Activated CD4-positive, alpha-beta T cell treated with anti-CD3 and anti-CD28 coated beads, Interleukin-2, amount 50 U/mL, for 16 hours (primary cell): ENCODE measurements at regions not wholly inside any gene's neighbourhood (a gene's known extent, or its start where the extent isn't known, plus 50 kb on each side); places are given as distances from the start of the nearest gene placed in this dataset.
"Not testable (repeated sequence)": the region's sequence is repeated elsewhere in the genome, so short reads cannot be mapped to it uniquely, and the experiment has no call there.

ENCODE experiments used
- DNase-seq: peaks from one replicate; pipeline ENCODE4 v3.0.0-alpha.2; 2020

DNA sequence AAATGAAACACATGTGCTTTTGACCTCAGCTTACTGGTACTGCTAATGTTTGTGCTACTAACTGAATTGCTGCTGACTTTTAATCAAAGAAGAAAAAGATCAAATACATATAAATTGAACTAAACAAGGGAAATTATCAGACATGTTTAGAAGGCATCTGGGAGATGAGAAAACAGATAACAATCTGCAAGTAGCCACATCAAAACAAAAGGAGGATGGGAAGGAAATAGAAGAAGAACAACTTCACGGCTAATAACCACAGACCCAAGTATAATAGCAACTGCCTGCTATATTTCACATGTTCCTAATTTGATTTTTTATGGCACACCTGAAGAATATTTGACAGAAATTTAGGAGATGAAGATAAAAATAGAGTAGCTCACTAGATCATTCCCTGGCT, 542.6 kb upstream of the SYT4 start:
- no peak for DNase-seq

DNA sequence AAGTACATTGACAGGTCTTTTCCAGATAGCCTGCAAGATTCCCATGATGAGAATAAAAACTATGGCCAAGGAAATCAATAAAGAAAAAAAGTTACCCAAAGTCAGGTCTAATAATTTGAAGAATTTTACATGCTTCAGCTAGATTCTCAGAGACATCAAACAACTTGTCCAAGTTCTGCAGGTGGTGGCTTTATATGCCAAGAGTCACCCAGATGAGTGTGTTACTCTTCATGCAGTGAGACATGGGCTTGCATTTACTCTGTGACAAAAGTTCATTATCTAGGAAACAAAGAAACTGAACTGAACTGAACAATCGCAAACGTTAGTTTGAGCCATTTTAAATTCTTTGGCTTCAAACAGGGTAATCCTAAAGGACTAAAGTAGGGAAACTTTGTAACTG, 548.5 kb upstream of the SYT4 start:
- DNase-seq, result no peak

DNA sequence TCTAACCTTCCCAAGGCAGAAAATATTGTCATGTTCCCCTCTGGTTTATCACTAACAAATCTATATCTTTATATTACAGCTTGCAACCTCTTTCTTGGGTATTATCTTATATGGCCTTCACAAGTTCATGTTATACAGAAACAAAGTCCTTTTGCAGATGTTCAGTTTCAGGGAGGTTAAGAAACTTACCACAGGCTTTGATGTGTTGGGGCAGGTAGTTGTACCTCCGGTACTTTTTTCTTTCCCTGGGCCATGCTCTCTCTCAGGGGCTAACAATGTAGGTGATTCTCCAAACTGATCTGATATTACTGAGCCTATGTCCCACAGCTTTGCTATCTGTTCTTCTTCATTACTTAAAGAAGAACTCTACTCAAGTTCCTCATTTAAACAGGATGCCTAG, 548.9 kb upstream of the SYT4 start:
- no peak for DNase-seq

DNA sequence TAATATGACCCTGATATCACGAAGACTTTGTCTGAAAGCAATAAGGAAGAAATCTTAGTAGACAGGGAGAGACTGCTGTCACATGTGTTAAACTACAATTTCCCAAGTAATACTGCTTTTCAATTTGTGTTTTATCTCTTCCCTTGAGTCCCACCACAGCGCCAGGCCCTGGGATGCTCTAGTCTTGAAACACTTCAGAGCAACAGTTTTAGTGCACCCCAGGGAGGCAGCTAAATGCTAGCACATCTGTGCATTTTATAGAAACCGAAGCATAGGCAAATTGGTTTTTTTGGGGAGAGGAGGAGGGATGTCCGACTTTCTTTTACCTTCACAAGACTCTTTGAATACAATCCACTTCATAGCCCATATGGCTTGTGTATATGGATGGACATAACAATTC, 550.0 kb upstream of the SYT4 start:
- no peak for DNase-seq

DNA sequence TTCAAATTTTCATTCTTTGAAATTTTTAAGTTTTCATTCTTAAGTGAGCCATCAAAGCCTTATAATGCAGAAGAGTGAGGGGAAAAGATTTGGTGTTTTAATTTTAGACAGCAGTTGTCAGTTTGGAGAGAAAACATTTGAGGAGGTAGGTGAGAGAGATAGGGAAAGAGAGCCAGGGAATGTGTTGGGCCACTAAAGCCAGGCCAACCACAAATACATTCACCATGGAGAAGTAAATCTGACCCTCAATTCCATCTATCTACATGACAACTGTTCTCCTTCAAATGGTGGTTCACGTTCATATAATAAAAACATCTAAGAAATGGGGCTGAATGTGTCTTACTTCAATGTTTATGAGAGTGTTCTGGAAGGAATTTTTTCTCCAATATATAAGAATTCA, 553.0 kb upstream of the SYT4 start:
- DNase-seq, result no peak

GRCh38 chr18:43830947-43831346, 553.7 kb upstream of the SYT4 start:
- no peak for DNase-seq

GRCh38 chr18:43846299-43846698, 569.0 kb upstream of the SYT4 start:
- no peak for DNase-seq

GRCh38 chr18:43847164-43848091, 570.1 kb upstream of the SYT4 start:
- DNase-seq, result no peak

DNA sequence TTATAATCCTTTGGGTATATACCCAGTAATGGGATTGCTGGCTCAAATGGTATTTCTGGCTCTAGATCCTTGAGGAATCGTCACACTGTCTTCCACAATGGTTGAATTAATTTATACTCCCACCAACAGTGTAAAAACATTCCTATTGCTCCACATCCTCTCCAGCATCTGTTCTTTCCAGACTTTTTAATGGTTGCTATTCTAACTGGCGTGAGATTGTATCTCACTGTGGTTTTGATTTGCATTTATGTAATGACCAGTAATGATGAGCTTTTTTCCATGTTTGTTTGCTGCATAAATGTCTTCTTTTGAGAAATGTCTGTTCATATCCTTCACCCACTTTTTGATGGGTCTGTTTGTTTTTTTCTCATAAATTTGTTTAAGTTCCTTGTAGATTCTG, 572.5 kb upstream of the SYT4 start:
- not testable (repeated sequence) for DNase-seq

DNA sequence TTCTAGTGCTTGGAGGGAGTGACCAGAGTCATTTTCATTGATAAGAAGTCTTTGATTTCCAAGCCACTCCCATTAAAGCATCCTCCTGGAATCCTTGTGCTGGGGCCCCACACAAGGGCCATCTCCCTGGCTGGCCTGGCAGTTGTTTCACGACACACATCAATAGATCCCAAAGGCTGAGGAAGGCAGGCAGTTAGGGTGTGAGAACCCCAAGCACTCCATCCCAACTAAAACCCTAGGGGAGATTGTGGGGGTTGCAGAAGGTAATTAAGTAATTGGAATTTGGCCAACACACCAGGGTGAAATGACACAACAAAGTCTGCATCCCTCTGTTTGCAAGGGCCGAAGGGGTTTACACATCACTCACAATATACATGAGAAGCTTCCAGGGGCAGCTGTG, 578.1 kb upstream of the SYT4 start:
- no peak for DNase-seq

DNA sequence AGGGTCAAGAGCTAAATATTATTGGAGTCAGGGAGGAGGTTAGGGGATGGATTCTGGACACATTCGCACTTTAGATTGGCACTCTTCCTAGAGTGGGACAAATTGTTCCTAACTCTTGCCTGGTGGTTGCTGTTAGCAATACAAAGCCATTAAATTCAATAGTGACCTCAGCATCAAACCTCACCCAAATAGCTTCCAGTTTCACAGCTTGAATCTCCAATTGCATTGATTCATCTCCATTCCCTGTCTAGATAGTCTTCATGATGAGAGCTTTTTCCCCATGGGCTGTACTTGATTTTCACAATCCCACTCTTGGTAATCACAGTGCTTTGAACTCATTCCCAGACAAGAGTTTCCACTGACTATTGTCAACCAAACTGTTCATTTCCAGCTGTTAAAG, 585.9 kb upstream of the SYT4 start:
- DNase-seq, result no peak

DNA sequence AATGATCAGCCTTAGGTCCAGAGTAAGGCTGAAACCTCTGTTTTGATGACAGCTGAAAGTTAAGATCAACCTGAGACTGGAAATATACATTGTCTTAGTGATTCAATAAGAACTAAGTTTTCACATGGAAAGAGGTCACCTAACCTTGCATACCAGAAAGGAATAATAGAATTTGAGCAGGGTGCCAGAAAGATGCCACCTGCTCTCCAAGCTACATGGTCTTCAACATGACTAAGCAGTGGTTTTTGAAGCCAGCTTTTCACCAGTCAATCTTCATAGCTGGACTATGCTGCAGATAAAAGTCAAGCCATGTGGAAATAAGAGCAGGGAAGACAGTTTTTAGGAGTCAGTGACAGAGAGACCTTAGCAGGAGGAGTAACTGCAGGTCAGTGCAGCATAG, 589.4 kb upstream of the SYT4 start:
- no peak for DNase-seq

DNA sequence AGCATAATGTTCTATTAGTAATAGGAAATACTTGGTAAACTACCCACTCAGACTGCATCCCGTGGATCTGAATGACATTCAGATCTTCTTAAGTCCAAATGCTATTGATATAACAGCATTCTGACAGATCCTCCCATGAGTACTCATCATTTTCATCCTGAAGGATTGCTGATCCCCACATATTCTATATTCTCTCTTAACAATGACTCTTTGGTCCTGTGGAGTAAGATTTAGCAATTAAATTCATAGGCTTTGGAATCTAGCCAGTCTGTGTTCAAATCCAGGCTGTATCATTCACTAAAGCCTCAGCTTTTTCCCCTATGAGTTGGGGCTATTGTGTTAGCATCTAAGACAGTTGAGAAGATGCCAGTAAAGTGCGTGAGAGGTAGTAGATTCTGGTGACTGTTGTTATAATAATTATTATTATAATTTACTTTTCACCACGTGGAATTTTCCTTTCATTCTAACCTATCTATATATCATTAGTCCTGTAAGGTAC, 591.3 kb upstream of the SYT4 start:
- no peak for DNase-seq

- no peak for DNase-seq
Measured at GRCh38 chr18:43869451-43870008, 592.2 kb upstream of the SYT4 start.

DNA sequence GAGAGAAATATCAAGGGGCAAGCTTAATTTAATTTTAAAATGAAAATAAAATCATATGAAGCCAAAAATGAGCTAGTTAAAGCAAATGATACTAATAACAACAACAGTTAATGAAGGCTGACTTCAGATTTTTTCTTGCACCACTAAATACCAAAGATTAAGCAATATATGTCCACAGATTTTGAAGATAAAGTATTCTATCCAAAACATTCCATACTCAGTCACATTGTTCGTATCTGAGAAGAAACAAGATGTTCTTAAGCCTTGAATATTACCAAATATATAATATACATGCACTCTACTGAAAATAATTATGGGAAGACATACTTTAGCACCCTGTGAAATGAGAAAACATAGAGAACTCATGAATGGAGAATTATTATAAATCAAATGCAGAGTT, 593.3 kb upstream of the SYT4 start:
- no peak for DNase-seq

DNA sequence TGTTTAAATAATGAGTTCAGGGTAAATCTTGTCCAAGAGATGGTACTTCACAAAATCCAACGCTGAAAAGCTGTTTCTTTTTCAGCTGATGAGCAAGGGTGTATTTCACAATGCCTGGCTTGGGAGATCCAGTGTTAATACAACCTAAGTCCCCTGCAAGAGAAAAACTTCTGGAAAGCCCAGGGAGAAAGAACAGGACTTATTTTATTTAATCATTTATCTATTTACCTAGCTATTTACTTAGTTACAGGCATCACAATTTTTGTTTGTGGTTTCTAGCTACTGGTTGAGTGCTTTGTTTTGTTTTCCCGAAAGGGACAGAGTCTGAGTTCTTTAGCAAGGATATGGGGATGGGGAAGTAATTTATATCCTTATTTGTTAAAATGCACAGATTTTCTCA, 598.2 kb upstream of the SYT4 start:
- DNase-seq, result no peak

- no peak for DNase-seq
Measured at GRCh38 chr18:43876286-43876685, 599.0 kb upstream of the SYT4 start.

DNA sequence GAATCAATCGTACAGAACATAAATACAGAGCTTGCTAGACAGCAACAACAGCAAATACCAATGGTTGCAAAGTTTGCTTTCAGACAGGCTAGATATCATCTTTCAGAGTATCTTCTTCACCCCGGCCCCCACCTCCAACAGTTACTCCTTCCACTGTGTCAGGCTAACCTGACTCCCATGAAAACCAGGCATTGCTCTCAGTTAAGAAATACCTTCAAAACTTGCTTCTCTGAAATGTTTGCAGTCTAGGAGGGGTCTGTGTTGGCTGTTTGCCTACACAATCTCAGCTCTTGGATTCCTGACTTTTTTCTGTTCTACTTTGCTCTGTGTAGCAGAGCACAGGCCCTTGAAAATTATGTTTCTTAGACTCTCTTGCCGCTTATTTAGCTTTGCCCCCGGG, 599.5 kb upstream of the SYT4 start:
- DNase-seq, result no peak

DNA sequence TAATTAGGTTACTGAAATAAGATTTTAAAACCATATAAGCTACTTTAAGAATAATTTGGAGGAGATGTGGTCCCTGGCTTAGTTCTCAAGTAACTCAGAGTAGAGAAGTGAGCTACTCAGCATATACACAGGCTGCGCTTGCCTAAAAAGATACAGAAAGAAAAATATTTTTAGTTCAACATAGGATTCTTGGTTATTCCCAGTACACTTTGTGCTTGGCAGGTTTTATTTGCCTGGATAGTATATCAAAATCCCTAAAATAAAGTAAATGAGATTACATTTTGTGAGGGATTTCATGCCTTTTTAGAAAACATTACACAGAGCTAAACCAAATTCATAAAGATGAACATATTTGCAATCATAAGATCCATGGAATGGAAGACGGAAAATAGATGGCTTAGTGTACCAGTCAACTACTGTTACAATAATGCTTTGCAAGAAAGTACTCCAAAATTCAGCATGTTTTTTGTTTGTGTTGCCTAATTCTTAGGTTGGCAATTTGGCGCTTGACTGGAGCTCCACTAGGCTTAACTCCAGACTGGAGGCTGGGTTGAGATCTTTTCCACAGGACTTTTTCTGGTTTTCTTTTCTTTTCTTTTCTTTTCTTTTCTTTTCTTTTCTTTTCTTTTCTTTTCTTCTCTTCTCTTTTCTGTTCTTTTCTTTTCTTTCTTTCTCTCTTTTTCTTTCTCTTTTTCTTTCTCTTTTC, 600.5 kb upstream of the SYT4 start:
- DNase-seq, result no peak

DNA sequence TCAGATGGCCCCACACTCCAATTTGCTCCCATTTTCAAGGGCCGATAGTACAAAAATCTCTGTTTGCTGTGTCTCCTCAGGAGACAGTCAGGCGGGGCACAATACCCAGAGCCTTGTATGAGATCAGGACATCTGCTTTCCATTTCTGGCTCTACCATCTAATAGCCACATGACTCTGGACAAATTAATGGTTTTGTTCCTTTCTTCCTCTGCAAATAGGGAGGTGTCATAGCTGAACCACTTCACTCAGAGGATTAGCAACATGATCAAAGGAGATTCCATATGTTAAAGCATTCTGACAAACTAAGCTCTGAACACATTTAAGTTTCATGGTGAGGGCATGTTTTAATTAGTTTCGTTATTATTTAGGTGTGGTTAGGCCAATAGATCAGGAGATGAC, 602.1 kb upstream of the SYT4 start:
- no peak for DNase-seq

DNA sequence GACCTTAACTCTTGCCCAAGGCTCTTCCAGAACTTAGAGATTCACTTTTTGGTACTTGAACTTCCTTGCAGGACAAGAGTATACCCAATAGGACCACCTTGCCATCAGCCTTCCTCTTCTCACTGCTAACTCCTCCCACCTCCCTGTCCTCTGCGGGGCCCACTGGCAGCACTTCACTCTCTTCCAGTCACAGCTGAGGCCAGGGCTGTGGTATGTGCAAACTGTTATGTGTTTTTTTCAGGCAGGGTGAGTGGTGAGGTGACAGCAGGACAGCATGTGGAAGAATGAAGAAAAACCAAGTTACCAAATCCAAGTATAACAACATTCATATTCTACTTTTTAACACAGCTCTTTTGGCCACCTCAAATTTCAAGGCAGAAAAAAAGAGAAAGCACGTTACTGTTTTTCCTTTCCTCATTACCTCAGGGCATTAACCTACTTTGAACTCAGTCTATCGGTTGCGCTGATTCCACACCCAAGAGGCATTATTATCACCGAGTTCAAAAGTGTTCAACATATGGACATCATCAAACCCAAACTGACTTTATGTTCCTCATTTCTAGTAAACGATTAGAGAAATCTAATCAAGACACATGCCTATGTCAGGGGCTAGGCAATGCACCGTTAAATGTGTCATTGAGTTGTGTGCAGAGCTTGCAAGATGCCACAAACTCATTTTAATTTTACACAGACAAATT, 605.2 kb upstream of the SYT4 start:
- no peak for DNase-seq

GRCh38 chr18:43883886-43884285, 606.6 kb upstream of the SYT4 start:
- DNase-seq, result no peak

GRCh38 chr18:43886341-43886740, 609.1 kb upstream of the SYT4 start:
- DNase-seq, result no peak
